GM12878 (cell line): ENCODE measurements at regions not wholly inside any gene's neighbourhood (a gene's known extent, or its start where the extent isn't known, plus 50 kb on each side); places are given as distances from the start of the nearest gene placed in this dataset.

ENCODE experiments used
- ATAC-seq: fragments of 200-7000 bp; cut with Tn5 transposase; 3 replicates; pipeline ENCODE4 v1.9.1; 2020; ENCODE audit warnings: mild to moderate bottlenecking, moderate library complexity
- BruUV-seq: library from RNA; stranded (reverse); fragments of 400-500 nt; replicated peaks from 2 replicates; lab custom pipeline; 2021; lab: Mats Ljungman, UMichigan
- CTCF ChIA-PET: fragments of 300-600 bp; sonication (Branson Sonifier 250); formaldehyde crosslinking; extraction: SDS; loops from one replicate; lab custom pipeline; 2021; ENCODE audit warnings: inconsistent platforms; lab: Yijun Ruan, JAX
- POLR2A ChIA-PET: fragments of 350-600 bp; formaldehyde crosslinking; extraction: SDS; loops from one replicate; lab custom pipeline; 2021; ENCODE audit warnings: inconsistent platforms; lab: Charles Lee
- RAD21 ChIA-PET: fragments of 300-600 bp; sonication (Branson Sonifier 250); formaldehyde crosslinking; loops from one replicate; lab custom pipeline; 2023; ENCODE audit warnings: antibody characterized with exemption; ENCODE audit not compliant: unreplicated experiment; lab: Charles Lee
- SMC1A ChIA-PET: fragments of 300-600 bp; sonication (Branson Sonifier 250); formaldehyde crosslinking; loops from one replicate; lab custom pipeline; 2023; ENCODE audit not compliant: unreplicated experiment, uncharacterized antibody; lab: Charles Lee
- DNase-seq: peaks from one replicate; pipeline ENCODE4 v3.0.0-alpha.2; 2011; ENCODE audit warnings: low read depth, low spot score
- FAIRE-seq: peaks from 3 replicates; lab custom pipeline; 2011; peaks lifted over from hg19 to GRCh38; lab: Jason Lieb, UNC
- H2AFZ ChIP-seq: 2 replicates; pipeline ENCODE4 v1.6.0; 2011; ENCODE audit warnings: low read depth, low read length, control low read depth; ENCODE audit not compliant: control insufficient read depth
- H3K27ac ChIP-seq: 2 replicates; pipeline ENCODE4 v1.5.1; 2011; ENCODE audit warnings: control low read depth; ENCODE audit not compliant: control insufficient read depth, insufficient read depth
- H3K27me3 ChIP-seq, 2 experiments: replicated peaks in 1 of 2; 2 replicates each; pipeline versions ENCODE4 v1.6.0 to v1.6.1; 2011; ENCODE audit warnings: low read length in 1 of 2; ENCODE audit not compliant: control insufficient read depth in 2 of 2, insufficient read depth in 2 of 2
- H3K36me3 ChIP-seq, 2 experiments: 2 replicates each; pipeline ENCODE4 v1.5.1; 2011; ENCODE audit warnings: low read length in 1 of 2; ENCODE audit not compliant: control insufficient read depth in 2 of 2, insufficient read depth in 2 of 2
- H3K4me1 ChIP-seq: 2 replicates; pipeline ENCODE4 v1.6.1; 2011; ENCODE audit warnings: mild to moderate bottlenecking, low read length, moderate library complexity, mixed read lengths; ENCODE audit not compliant: control insufficient read depth, insufficient read depth
- H3K4me2 ChIP-seq: 2 replicates; pipeline ENCODE4 v1.6.0; 2011; ENCODE audit warnings: control low read depth; ENCODE audit not compliant: control insufficient read depth, insufficient read depth
- H3K4me3 ChIP-seq: fragments of 200-600 bp; sonication (generic); 2 replicates; pipeline ENCODE4 v1.5.1; 2016
- H3K79me2 ChIP-seq: 2 replicates; pipeline ENCODE4 v1.6.0; 2011; ENCODE audit warnings: low read length; ENCODE audit not compliant: control insufficient read depth, insufficient read depth
- H3K9ac ChIP-seq: 2 replicates; pipeline ENCODE4 v1.8.0; 2011; ENCODE audit warnings: low read length, control low read depth, mixed read lengths; ENCODE audit not compliant: control insufficient read depth, insufficient read depth
- H3K9me3 ChIP-seq: replicated peaks from 3 replicates; pipeline ENCODE4 v1.5.1; 2011; ENCODE audit warnings: mild to moderate bottlenecking, low read length; ENCODE audit not compliant: control insufficient read depth, insufficient read depth
- H4K20me1 ChIP-seq: 2 replicates; pipeline ENCODE4 v1.6.0; 2011; ENCODE audit not compliant: control insufficient read depth, insufficient read depth
- ASH2L ChIP-seq: fragments of 300-600, 200-600 bp; sonication (generic); IDR thresholded peaks from 2 replicates; pipeline ENCODE4 v1.6.1; 2017; ENCODE audit warnings: low read depth, mild to moderate bottlenecking, borderline replicate concordance
- BMI1 ChIP-seq: fragments of 450-650 bp; IDR thresholded peaks from 2 replicates; pipeline ENCODE4 v1.6.1; 2016; ENCODE audit warnings: mild to moderate bottlenecking, moderate library complexity, borderline replicate concordance
- CHD2 ChIP-seq: IDR thresholded peaks from 2 replicates; pipeline ENCODE4 v1.6.1; 2011; ENCODE audit warnings: low read depth, low read length, improper control_type of control experiment, borderline replicate concordance
- FOS ChIP-seq: IDR thresholded peaks from 3 replicates; pipeline ENCODE4 v1.6.1; 2011; ENCODE audit warnings: borderline replicate concordance; ENCODE audit not compliant: insufficient read length; ENCODE audit errors: extremely low read depth
- IRF3 ChIP-seq: fragments of 450-650 bp; IDR thresholded peaks from 2 replicates; pipeline ENCODE4 v1.6.1; 2014; ENCODE audit warnings: mild to moderate bottlenecking
- NBN ChIP-seq: fragments of 450-650 bp; IDR thresholded peaks from 2 replicates; pipeline ENCODE4 v1.6.1; 2016
- NFYB ChIP-seq: IDR thresholded peaks from 2 replicates; pipeline ENCODE4 v1.6.1; 2011; ENCODE audit warnings: low read depth, mild to moderate bottlenecking, low read length, improper control_type of control experiment, moderate library complexity; ENCODE audit not compliant: insufficient read depth
- NR2C2 ChIP-seq: IDR thresholded peaks from 2 replicates; pipeline ENCODE4 v1.6.1; 2011; ENCODE audit warnings: borderline replicate concordance, low read depth; ENCODE audit not compliant: control insufficient read depth, insufficient read length
- TCF3 ChIP-seq: IDR thresholded peaks from 2 replicates; pipeline ENCODE4 v1.6.1; 2012; ENCODE audit warnings: low read depth, mild to moderate bottlenecking, low read length, borderline replicate concordance; ENCODE audit not compliant: insufficient read depth
- ZNF687 ChIP-seq: fragments of 450-650 bp; IDR thresholded peaks from 2 replicates; pipeline ENCODE4 v1.6.1; 2017; ENCODE audit warnings: mild to moderate bottlenecking, moderate library complexity
- WGBS: methylation state at CpG from one replicate; pipeline ENCODE4 v1.1.6; 2016; ENCODE audit warnings: low lambda C conversion rate; ENCODE audit not compliant: insufficient replicate concordance, insufficient coverage; ENCODE audit errors: missing lambda C conversion rate; 5-methylcytosine and 5-hydroxymethylcytosine counted together
- in situ Hi-C: fragments of 300-500 bp; cut with MboI; formaldehyde crosslinking; loops from 9 replicates; pipeline ENCODE4 v1.14.3; 2018; ENCODE audit warnings: mixed read lengths
- intact Hi-C: fragments of 100-400 bp; cut with micrococcal nuclease; formaldehyde crosslinking; loops from one replicate; pipeline ENCODE4 v1.14.2; 2022; ENCODE audit not compliant: unreplicated experiment
- TF ChIP-seq, protein P1 (sequence below): fragments of 450-650 bp; IDR thresholded peaks from 2 replicates; pipeline ENCODE4 v1.6.1; 2016; ENCODE audit warnings: mild to moderate bottlenecking, moderate library complexity, borderline replicate concordance

DNA sequence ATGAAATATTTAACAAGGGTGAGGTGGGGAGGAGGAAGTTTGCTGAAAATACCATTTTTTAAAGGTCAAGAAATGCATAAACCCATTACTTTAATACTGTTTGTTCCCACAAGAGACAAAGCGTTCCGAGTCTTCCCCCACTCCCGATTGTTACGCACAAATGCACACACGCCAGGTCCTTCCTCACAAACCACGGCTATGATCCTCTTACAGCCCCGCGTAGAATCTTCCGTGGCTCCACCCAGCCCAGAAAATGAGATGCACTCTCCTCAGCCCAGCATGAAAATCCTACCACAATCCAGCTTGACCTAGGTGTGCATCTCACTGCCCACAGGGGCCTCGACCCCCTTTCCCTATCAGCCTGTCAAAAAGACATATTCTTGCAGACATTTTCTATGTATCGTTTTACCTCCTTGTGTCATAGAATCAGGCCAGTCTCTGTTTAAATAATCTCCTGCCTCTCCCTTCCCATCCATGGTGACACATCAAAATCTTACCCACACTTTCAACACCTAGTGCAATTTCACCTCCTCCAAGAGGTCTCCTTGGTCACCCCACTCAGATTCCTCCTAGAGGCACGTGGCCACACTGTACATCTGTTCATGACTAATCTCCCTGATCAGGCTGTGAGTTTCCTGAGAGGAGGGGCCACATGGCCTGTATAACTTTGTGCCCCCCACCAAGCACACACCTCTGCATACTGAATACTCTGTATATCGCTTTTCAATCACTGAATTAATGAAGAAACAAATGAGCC, 491.0 kb upstream of the KLHL29 start:
- no peak overlapping the region for H3K4me3 ChIP-seq
- ATAC-seq, result no peak
- in situ Hi-C loops (no loop called here), intact Hi-C loops (no loop called here)
- FAIRE-seq, result no peak
- no peak overlapping the region for H3K4me2 ChIP-seq
- H3K27me3 ChIP-seq, result no peaks in the 10 kb centered on the region
- no peak overlapping the region for H3K9ac ChIP-seq
- no peaks in the 10 kb centered on the region for H3K36me3 ChIP-seq
- no TSS peak for BruUV-seq
- H4K20me1 ChIP-seq, result no peaks in the 10 kb centered on the region
- H3K9me3 ChIP-seq, result no peaks in the 10 kb centered on the region
- no peak for TF ChIP-seq NBN
- TF ChIP-seq TCF3, result no peak
- TF ChIP-seq ASH2L, result no peak
- no peak for TF ChIP-seq FOS
- no peak for TF ChIP-seq CHD2
- TF ChIP-seq ZNF687, result no peak
- TF ChIP-seq NFYB, result no peak
- TF ChIP-seq BMI1, result no peak
- no peak for TF ChIP-seq IRF3
- no peak for TF ChIP-seq NR2C2
- TF ChIP-seq, protein P1, sequence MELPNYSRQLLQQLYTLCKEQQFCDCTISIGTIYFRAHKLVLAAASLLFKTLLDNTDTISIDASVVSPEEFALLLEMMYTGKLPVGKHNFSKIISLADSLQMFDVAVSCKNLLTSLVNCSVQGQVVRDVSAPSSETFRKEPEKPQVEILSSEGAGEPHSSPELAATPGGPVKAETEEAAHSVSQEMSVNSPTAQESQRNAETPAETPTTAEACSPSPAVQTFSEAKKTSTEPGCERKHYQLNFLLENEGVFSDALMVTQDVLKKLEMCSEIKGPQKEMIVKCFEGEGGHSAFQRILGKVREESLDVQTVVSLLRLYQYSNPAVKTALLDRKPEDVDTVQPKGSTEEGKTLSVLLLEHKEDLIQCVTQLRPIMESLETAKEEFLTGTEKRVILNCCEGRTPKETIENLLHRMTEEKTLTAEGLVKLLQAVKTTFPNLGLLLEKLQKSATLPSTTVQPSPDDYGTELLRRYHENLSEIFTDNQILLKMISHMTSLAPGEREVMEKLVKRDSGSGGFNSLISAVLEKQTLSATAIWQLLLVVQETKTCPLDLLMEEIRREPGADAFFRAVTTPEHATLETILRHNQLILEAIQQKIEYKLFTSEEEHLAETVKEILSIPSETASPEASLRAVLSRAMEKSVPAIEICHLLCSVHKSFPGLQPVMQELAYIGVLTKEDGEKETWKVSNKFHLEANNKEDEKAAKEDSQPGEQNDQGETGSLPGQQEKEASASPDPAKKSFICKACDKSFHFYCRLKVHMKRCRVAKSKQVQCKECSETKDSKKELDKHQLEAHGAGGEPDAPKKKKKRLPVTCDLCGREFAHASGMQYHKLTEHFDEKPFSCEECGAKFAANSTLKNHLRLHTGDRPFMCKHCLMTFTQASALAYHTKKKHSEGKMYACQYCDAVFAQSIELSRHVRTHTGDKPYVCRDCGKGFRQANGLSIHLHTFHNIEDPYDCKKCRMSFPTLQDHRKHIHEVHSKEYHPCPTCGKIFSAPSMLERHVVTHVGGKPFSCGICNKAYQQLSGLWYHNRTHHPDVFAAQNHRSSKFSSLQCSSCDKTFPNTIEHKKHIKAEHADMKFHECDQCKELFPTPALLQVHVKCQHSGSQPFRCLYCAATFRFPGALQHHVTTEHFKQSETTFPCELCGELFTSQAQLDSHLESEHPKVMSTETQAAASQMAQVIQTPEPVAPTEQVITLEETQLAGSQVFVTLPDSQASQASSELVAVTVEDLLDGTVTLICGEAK, result no peak
- no peak overlapping the region for H2AFZ ChIP-seq
- H3K79me2 ChIP-seq, result no peaks in the 10 kb centered on the region
- no peak for DNase-seq
- POLR2A ChIA-PET, result no interaction called here
- CTCF ChIA-PET, result no interaction called here
- 38% methylated on average over 13 of the region's 13 CpGs for WGBS
- H3K27ac ChIP-seq, result no peak overlapping the region
- H3K4me1 ChIP-seq, result no peaks in the 10 kb centered on the region
- RAD21 ChIA-PET, result no interaction called here
- SMC1A ChIA-PET, result no interaction called here
